SK-N-MC (cell line): ENCODE measurements at regions not wholly inside any gene's neighbourhood (a gene's known extent, or its start where the extent isn't known, plus 50 kb on each side); places are given as distances from the start of the nearest gene placed in this dataset.
"Not testable (repeated sequence)": the region's sequence is repeated elsewhere in the genome, so short reads cannot be mapped to it uniquely, and the experiment has no call there.

ENCODE experiments used
- DNase-seq: peaks from one replicate; pipeline ENCODE4 v3.0.0-alpha.2; 2011; ENCODE audit warnings: low read depth, low spot score
- H3K27ac ChIP-seq: fragments of 200-600 bp; sonication (generic); 2 replicates; pipeline ENCODE4 v1.5.1; 2016; ENCODE audit warnings: mixed run types
- H3K36me3 ChIP-seq: fragments of 200-600 bp; sonication (generic); 2 replicates; pipeline ENCODE4 v1.6.1; 2017; ENCODE audit warnings: antibody characterized with exemption, low read length, mixed read lengths; ENCODE audit not compliant: insufficient read depth
- H3K4me3 ChIP-seq: fragments of 200-600 bp; sonication (generic); 2 replicates; pipeline ENCODE4 v1.5.1; 2016
- H3K9ac ChIP-seq: fragments of 200-600 bp; sonication (generic); 2 replicates; pipeline ENCODE4 v1.8.0; 2017; ENCODE audit warnings: mixed run types, mixed read lengths; ENCODE audit not compliant: insufficient read length
- H3K9me3 ChIP-seq: fragments of 200-600 bp; sonication (generic); 2 replicates; pipeline ENCODE4 v1.6.1; 2017; ENCODE audit warnings: low read depth, mild to moderate bottlenecking, antibody characterized with exemption, low read length, moderate library complexity, mixed read lengths
- EZH2 ChIP-seq: fragments of 200-600 bp; sonication (generic); IDR thresholded peaks from one replicate; pipeline ENCODE4 v1.6.1; 2017; ENCODE audit warnings: antibody characterized with exemption
- FOXP2 ChIP-seq: optimal IDR thresholded peaks from 2 replicates; pipeline ENCODE3; 2011; ENCODE audit warnings: mild to moderate bottlenecking, moderate library complexity; ENCODE audit not compliant: insufficient read depth; ENCODE audit errors: extremely low read length, control extremely low read depth
- POLR2AphosphoS5 ChIP-seq: IDR thresholded peaks from 2 replicates; pipeline ENCODE4 v1.6.1; 2012; ENCODE audit warnings: mild to moderate bottlenecking, low read depth, low read length, borderline replicate concordance

DNA sequence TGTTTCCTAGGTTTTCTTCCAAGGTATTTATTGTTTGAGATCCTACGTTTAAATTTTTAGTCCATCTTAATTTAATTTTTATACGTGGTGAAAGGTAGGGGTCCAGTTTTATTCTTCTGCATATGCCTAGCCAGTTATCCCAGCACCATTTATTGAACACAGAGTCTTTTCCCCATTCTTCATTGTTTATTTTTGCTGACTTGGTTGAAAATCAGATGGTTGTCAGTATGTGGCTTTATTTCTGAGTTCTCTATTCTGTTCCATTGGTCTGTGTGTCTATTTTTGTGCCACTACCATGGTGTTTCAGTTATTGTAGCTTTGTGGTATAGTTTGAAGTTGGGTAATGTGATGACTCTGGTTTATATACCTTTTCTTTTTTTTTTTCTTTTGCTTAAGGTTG, 753.0 kb upstream of the GOT2 start:
- H3K9me3 ChIP-seq, result no peaks in the 10 kb centered on the region
- no peak overlapping the region for H3K9ac ChIP-seq
- no peak for DNase-seq
- H3K4me3 ChIP-seq, result no peak overlapping the region
- no peak for TF ChIP-seq FOXP2
- no peak for TF ChIP-seq EZH2
- no peak for TF ChIP-seq POLR2AphosphoS5
- no peak overlapping the region for H3K27ac ChIP-seq
- H3K36me3 ChIP-seq, result no peaks in the 10 kb centered on the region

DNA sequence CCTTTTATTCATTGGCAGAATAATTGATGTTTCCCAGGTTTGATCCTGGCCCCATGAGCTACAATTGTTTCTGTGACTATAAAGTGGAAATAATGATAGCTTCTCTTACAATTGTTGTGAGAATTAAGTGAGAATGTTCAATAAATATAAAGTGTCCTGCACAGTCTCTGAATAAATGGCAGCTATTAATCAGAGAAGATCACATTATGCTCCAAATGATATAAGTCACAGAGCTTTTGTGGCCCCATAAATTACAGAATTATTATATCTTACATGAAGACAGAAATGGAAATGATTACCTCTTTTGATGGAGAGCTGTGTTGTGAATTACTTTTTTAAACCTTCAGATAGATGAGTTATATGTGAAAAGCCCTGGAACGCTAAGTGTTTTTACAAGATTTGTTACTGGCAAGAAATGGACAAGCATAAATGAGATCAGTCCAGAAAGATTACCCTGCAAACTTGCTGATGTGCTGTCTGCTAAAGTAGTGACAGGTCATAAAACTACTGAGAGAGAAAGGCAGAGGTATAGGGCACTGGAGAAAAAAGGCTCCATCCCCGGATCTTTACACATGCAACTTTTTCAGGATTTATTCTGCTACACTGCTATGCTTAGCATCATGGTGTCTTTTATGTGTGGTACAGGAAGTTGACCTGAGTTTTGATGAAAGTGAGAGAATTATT, 750.9 kb upstream of the GOT2 start:
- Histone ChIP-seq H3K4me3 (no peak overlapping the region), H3K36me3 (no peaks in the 10 kb centered on the region), H3K9me3 (no peaks in the 10 kb centered on the region), H3K27ac (no peak overlapping the region), H3K9ac (no peak overlapping the region)
- no peak for DNase-seq
- TF ChIP-seq FOXP2 (no peak), POLR2AphosphoS5 (no peak), EZH2 (no peak)

DNA sequence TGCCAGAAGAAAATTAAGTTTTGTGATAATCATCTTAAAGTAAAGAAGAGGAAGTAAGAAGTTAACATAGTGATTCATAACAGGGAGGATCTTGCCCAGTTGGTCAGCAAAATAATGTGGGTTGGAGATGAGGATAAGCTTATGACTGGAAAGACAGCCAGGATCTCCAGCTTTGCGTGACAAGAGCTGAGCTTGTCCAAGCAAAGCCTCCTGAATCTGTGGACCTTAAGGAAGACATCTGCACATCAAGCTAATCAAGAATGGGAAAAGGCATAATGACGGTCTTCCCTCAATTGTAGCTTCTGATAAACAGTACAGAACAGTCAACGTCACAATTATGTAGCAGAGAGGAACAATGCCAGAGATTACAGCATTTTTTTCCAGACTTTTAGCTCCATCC, 744.7 kb upstream of the GOT2 start:
- H3K27ac ChIP-seq, result no peak overlapping the region
- no peak overlapping the region for H3K4me3 ChIP-seq
- no peaks in the 10 kb centered on the region for H3K36me3 ChIP-seq
- TF ChIP-seq FOXP2 (no peak), EZH2 (no peak), POLR2AphosphoS5 (no peak)
- no peak overlapping the region for H3K9ac ChIP-seq
- no peak for DNase-seq
- no peaks in the 10 kb centered on the region for H3K9me3 ChIP-seq

DNA sequence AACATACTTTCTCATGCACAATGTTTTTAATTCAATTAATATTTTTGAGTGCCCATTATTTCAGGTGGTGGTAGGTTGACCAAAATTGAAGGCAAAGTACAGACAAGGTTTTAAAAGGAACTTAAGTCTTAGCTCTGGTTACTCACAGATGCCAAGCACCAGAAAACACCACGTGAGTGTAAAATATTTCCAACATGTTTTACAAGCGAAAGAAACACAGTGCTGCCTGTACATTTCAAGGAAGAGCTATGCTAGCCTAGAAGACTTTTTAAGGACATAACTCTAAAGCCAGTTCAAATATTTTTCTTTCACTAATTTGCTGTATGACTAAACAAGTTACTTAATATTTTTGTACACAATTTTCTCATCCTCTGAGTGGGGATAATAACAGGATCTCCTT, 736.4 kb upstream of the GOT2 start:
- Histone ChIP-seq H3K9ac (no peak overlapping the region), H3K36me3 (no peaks in the 10 kb centered on the region), H3K9me3 (no peaks in the 10 kb centered on the region), H3K4me3 (no peak overlapping the region), H3K27ac (no peak overlapping the region)
- TF ChIP-seq POLR2AphosphoS5 (no peak), EZH2 (no peak), FOXP2 (no peak)
- no peak for DNase-seq

DNA sequence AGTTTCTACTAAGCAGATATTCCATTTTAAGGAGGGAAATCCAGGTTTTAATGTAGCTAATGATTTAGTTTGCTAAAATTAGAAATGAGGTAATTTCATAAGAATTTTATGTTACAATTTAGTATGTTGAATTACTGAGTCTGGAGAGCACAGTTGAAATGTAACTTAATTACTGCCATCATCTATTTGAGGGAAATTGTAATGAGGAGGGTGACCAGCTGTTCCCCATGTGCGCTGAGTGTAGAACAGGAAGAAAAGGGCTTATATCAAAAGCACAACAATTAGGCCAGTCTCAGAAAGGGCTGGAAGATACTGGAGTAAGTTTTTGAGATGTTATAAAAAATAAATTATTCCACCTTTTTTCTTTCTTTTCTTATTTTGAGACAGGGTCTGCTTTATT, 735.1 kb upstream of the GOT2 start:
- Histone ChIP-seq H3K9ac (no peak overlapping the region), H3K9me3 (no peaks in the 10 kb centered on the region), H3K4me3 (no peak overlapping the region), H3K27ac (no peak overlapping the region), H3K36me3 (no peaks in the 10 kb centered on the region)
- TF ChIP-seq POLR2AphosphoS5, result no peak
- TF ChIP-seq FOXP2, result no peak
- TF ChIP-seq EZH2, result no peak
- no peak for DNase-seq

DNA sequence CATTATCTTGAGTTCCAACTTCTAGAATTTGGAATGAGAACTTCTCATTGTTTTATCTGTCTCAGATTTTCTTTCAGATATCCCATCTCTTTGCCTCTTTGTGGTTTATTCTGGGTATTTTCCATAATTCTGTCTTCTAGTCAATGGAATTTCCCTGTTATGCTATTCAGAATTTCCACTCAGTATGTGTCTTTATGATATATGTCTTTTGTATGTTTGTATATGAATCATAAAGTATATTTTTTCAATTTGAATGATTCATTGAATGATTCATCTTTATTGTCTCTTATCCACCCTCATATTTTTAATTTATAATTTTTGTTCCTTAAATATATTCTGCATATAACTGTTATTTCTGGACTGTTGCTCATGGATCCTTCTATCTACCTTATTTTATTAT, 729.7 kb upstream of the GOT2 start:
- H3K4me3 ChIP-seq, result no peak overlapping the region
- H3K27ac ChIP-seq, result no peak overlapping the region
- H3K9me3 ChIP-seq, result no peaks in the 10 kb centered on the region
- H3K9ac ChIP-seq, result no peak overlapping the region
- no peaks in the 10 kb centered on the region for H3K36me3 ChIP-seq
- TF ChIP-seq EZH2 (no peak), FOXP2 (no peak), POLR2AphosphoS5 (no peak)
- DNase-seq, result no peak

DNA sequence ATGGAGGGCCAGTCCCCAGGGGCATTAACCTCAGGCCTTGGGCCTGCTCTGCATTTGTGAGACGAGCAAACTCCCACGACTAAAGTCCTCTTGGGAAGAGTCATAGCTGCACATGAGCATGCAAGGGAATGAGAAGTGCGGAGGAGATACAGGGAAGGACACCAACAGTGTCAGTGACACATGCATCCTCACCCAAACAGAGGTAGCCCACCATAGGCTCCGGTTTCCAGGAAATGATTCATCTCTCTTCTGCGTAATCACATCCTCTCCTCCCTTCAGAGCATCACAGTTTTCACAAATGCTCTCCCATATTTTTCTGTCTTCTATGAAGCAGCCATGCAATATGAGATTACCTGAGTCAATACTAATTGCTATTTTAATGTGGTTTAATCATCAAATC, 725.7 kb upstream of the GOT2 start:
- H3K9me3 ChIP-seq, result no peaks in the 10 kb centered on the region
- no peak for DNase-seq

DNA sequence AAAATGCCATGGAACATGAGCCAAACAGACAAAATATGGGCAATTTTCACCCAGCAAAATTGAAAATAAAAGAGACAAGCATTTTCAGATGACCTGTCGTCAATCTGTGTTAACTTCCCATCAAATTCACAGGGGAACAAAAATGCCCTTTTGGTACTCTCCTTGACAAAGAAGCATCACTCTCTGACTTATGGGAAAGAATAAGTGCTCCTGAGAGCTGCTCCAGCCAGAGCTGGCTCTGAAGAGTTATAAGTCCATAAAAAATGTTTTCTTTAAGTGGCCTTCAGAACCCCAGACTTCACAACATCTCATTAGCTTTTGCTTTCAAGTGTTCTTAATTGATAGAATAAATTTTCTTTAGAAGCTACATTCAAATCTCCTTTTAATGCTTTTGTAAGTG, 721.4 kb upstream of the GOT2 start:
- TF ChIP-seq POLR2AphosphoS5 (no peak), EZH2 (no peak), FOXP2 (no peak)
- DNase-seq, result no peak

More for the DNA sequence above, 725.7 kb upstream of the GOT2 start:
- Histone ChIP-seq H3K4me3 (no peak overlapping the region), H3K27ac (no peak overlapping the region), H3K9ac (no peak overlapping the region), H3K36me3 (no peaks in the 10 kb centered on the region)
- TF ChIP-seq POLR2AphosphoS5 (no peak), FOXP2 (no peak), EZH2 (no peak)

DNA sequence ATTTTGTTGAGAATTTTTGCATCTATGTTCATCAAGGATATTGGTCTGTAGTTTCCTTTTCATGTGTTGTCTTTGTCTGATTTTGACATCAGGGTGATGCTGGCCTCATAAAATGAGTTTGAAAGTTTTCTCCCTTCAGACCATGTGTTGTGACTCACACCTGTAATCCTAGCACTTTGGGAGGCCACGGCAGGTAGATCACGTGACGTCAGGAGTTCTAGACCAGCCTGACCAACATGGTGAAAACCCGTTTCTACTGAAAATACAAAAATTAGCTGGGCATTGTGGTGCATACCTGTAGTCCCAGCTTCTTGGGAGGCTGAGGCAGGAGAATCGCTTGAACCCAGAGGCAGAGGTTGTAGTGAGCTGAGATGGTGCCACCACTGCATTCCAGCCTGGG, 716.4 kb upstream of the GOT2 start:
- not testable (repeated sequence) for DNase-seq, H3K9me3 ChIP-seq, H3K4me3 ChIP-seq, H3K9ac ChIP-seq, H3K36me3 ChIP-seq, H3K27ac ChIP-seq

More for the DNA sequence above, 721.4 kb upstream of the GOT2 start:
- H3K36me3 ChIP-seq, result no peaks in the 10 kb centered on the region
- no peaks in the 10 kb centered on the region for H3K9me3 ChIP-seq
- H3K9ac ChIP-seq, result no peak overlapping the region
- no peak overlapping the region for H3K4me3 ChIP-seq
- no peak overlapping the region for H3K27ac ChIP-seq

DNA sequence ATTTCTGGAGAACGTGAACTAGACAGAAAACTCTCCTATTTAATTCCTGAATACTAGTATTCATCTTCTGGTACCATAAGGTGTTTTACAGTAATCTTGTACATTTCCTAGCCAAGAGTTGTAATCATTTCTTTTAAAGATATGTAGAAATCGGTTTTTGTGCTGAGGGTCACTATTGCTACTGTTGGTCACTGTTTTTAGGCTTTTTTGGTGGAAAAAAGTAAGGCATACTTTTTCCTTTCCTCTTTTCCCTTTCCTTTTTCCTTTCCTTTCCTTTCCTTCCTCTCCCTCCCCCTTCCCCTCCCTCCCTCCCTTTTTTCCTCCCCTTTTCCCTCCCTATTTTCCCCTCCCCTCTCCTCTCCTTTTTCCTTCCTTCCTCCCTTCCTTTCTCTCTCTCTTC, 706.4 kb upstream of the GOT2 start:
- H3K4me3 ChIP-seq, result no peak overlapping the region
- DNase-seq, result no peak
- H3K36me3 ChIP-seq, result no peaks in the 10 kb centered on the region
- no peaks in the 10 kb centered on the region for H3K9me3 ChIP-seq
- H3K27ac ChIP-seq, result no peak overlapping the region
- H3K9ac ChIP-seq, result no peak overlapping the region
- TF ChIP-seq EZH2 (no peak), POLR2AphosphoS5 (no peak), FOXP2 (no peak)
